CD4-positive, alpha-beta T cell (primary cell): ENCODE measurements at regions not wholly inside any gene's neighbourhood (a gene's known extent, or its start where the extent isn't known, plus 50 kb on each side); places are given as distances from the start of the nearest gene placed in this dataset.

Experiments
- ATAC-seq: fragments of 200-7000 bp; cut with Tn5 transposase; one replicate; pipeline ENCODE4 v1.10.0; 2022; ENCODE audit warnings: mild to moderate bottlenecking; ENCODE audit not compliant: poor library complexity
- CTCF ChIA-PET: fragments of 350-600 bp; sonication (Branson Sonifier 250); formaldehyde crosslinking; loops from one replicate; lab custom pipeline; 2021; ENCODE audit warnings: antibody characterized with exemption, inconsistent platforms; lab: Charles Lee
- POLR2A ChIA-PET: fragments of 350-600 bp; sonication (Branson Sonifier 250); formaldehyde crosslinking; loops from one replicate; lab custom pipeline; 2021; ENCODE audit warnings: antibody characterized with exemption, inconsistent platforms; lab: Charles Lee
- DNase-seq, 14 experiments: peaks; one replicate each; pipeline ENCODE4 v3.0.0-alpha.2; 2013 to 2020; ENCODE audit warnings: mixed read lengths in 2 of 14
- H3K27ac ChIP-seq, 2 donors: one replicate each; pipeline versions ENCODE4 v1.5.1 to v1.7.0; 2013; ENCODE audit warnings: low read length in 2 of 2, low read depth in 1 of 2, mild to moderate bottlenecking in 1 of 2
- H3K27me3 ChIP-seq, 2 experiments: 1 replicate in 1 of 2; 2 replicates in 1 of 2; pipeline versions ENCODE4 v1.6.1 to v1.7.0; 2013; ENCODE audit warnings: low read length in 2 of 2, control low read depth in 1 of 2, mild to moderate bottlenecking in 1 of 2, moderate library complexity in 1 of 2; ENCODE audit not compliant: insufficient read depth in 2 of 2, control insufficient read depth in 1 of 2
- H3K36me3 ChIP-seq: one replicate; pipeline ENCODE4 v1.6.1; 2013; ENCODE audit warnings: low read length, control low read depth; ENCODE audit not compliant: insufficient read depth
- H3K4me1 ChIP-seq: one replicate; pipeline ENCODE4 v1.6.1; 2013; ENCODE audit warnings: low read length, control low read depth; ENCODE audit not compliant: insufficient read depth
- H3K4me3 ChIP-seq: one replicate; pipeline ENCODE4 v1.5.1; 2013; ENCODE audit warnings: mild to moderate bottlenecking, low read length, moderate library complexity
- H3K9me3 ChIP-seq, 2 experiments: 1 replicate in 1 of 2; 2 replicates in 1 of 2; pipeline versions ENCODE4 v1.6.1 to v1.7.0; 2013; ENCODE audit warnings: low read length in 2 of 2, mild to moderate bottlenecking in 2 of 2, control low read depth in 1 of 2, moderate library complexity in 1 of 2; ENCODE audit not compliant: control insufficient read depth in 1 of 2, insufficient read depth in 1 of 2
- H3K27ac Mint-ChIP-seq: one replicate; pipeline ENCODE4 v1.8.0; 2020; ENCODE audit warnings: mixed read lengths
- H3K27me3 Mint-ChIP-seq: one replicate; pipeline ENCODE4 v1.8.0; 2021; ENCODE audit warnings: mixed read lengths
- H3K36me3 Mint-ChIP-seq: one replicate; pipeline ENCODE4 v1.8.0; 2021; ENCODE audit warnings: low read depth, mixed read lengths
- H3K4me1 Mint-ChIP-seq: one replicate; pipeline ENCODE4 v1.8.0; 2021; ENCODE audit warnings: low read depth, mixed read lengths
- H3K4me3 Mint-ChIP-seq: one replicate; pipeline ENCODE4 v1.8.0; 2020; ENCODE audit warnings: mild to moderate bottlenecking, mixed read lengths
- H3K9me3 Mint-ChIP-seq: one replicate; pipeline ENCODE4 v1.8.0; 2020; ENCODE audit warnings: mixed read lengths
- CTCF ChIP-seq: fragments of 200-600 bp; IDR thresholded peaks from one replicate; pipeline ENCODE4 v1.8.0; 2022; ENCODE audit warnings: antibody characterized with exemption, mild to moderate bottlenecking
- intact Hi-C, 2 experiments: fragments of 100-400 bp; cut with DNase I in 1 of 2; cut with micrococcal nuclease in 1 of 2; formaldehyde crosslinking; loops; one replicate each; pipeline versions ENCODE4 v1.15.1 to v1.9.0; 2023 to 2025; cut with DNase I, micrococcal nuclease

- Histone ChIP-seq H3K9me3 (peaks cover 0 to 3% of the 10 kb centered on the region in 2 experiments), H3K4me1 (no peaks in the 10 kb centered on the region), H3K4me3 (no peak overlapping the region), H3K27ac (no peak overlapping the region), H3K36me3 (no peaks in the 10 kb centered on the region), H3K27me3 (no peaks in the 10 kb centered on the region)
- no peak overlapping the region for H3K4me3 Mint-ChIP-seq
- ChIA-PET POLR2A (no interaction called here), CTCF (no interaction called here)
- no peak for ATAC-seq
- H3K9me3 Mint-ChIP-seq = peaks cover 2% of the 10 kb centered on the region
- H3K36me3 Mint-ChIP-seq = no peaks in the 10 kb centered on the region
- H3K4me1 Mint-ChIP-seq = no peaks in the 10 kb centered on the region
- no peaks in the 10 kb centered on the region for H3K27me3 Mint-ChIP-seq
- intact Hi-C loops = no loop called here
- no peak for DNase-seq
- no peak overlapping the region for H3K27ac Mint-ChIP-seq
- no peak for TF ChIP-seq CTCF
Observed at GRCh38 chr15:95937128-95937528, 393.4 kb upstream of the NR2F2 start.

GRCh38 chr15:95940431-95940985, 390.0 kb upstream of the NR2F2 start:
- Mint-ChIP-seq H3K36me3 (no peaks in the 10 kb centered on the region), H3K27ac (no peak overlapping the region), H3K4me1 (no peaks in the 10 kb centered on the region), H3K27me3 (no peaks in the 10 kb centered on the region), H3K9me3 (peaks cover 2% of the 10 kb centered on the region), H3K4me3 (no peak overlapping the region)
- Histone ChIP-seq H3K4me1 (no peaks in the 10 kb centered on the region), H3K9me3 (peaks cover 0 to 3% of the 10 kb centered on the region in 2 experiments), H3K27ac (no peak overlapping the region), H3K4me3 (no peak overlapping the region), H3K27me3 (no peaks in the 10 kb centered on the region), H3K36me3 (no peaks in the 10 kb centered on the region)
- ATAC-seq (no peak), DNase-seq (no peak)
- no peak for TF ChIP-seq CTCF
- CTCF ChIA-PET = no interaction called here
- POLR2A ChIA-PET = no interaction called here
- intact Hi-C loops = no loop called here

GRCh38 chr15:95944193-95944592, 386.3 kb upstream of the NR2F2 start:
- peaks cover 0 to 8% of the 10 kb centered on the region in 2 experiments for H3K9me3 ChIP-seq
- CTCF ChIA-PET = no interaction called here
- H3K36me3 Mint-ChIP-seq = no peaks in the 10 kb centered on the region
- peaks cover 2% of the 10 kb centered on the region for H3K9me3 Mint-ChIP-seq
- H3K4me1 Mint-ChIP-seq = no peaks in the 10 kb centered on the region
- DNase-seq (no peak), ATAC-seq (no peak)
- H3K4me3 ChIP-seq = no peak overlapping the region
- H3K36me3 ChIP-seq = no peaks in the 10 kb centered on the region
- no peak overlapping the region for H3K4me3 Mint-ChIP-seq
- no peaks in the 10 kb centered on the region for H3K27me3 ChIP-seq
- POLR2A ChIA-PET = no interaction called here
- H3K4me1 ChIP-seq = no peaks in the 10 kb centered on the region
- H3K27ac Mint-ChIP-seq = no peak overlapping the region
- intact Hi-C loops = no loop called here
- no peak overlapping the region for H3K27ac ChIP-seq
- no peaks in the 10 kb centered on the region for H3K27me3 Mint-ChIP-seq
- no peak for TF ChIP-seq CTCF
